ENCODE measurements at regions not wholly inside any gene's neighbourhood (a gene's known extent, or its start where the extent isn't known, plus 50 kb on each side); places are given as distances from the start of the nearest gene placed in this dataset.
A peak's percentile ranks its signal among the peaks of the same experiment; 100 is the strongest.

- TF ChIP-seq, protein P1, sequence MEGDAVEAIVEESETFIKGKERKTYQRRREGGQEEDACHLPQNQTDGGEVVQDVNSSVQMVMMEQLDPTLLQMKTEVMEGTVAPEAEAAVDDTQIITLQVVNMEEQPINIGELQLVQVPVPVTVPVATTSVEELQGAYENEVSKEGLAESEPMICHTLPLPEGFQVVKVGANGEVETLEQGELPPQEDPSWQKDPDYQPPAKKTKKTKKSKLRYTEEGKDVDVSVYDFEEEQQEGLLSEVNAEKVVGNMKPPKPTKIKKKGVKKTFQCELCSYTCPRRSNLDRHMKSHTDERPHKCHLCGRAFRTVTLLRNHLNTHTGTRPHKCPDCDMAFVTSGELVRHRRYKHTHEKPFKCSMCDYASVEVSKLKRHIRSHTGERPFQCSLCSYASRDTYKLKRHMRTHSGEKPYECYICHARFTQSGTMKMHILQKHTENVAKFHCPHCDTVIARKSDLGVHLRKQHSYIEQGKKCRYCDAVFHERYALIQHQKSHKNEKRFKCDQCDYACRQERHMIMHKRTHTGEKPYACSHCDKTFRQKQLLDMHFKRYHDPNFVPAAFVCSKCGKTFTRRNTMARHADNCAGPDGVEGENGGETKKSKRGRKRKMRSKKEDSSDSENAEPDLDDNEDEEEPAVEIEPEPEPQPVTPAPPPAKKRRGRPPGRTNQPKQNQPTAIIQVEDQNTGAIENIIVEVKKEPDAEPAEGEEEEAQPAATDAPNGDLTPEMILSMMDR (IDR thresholded peaks at IDR 0.05), result no peak
- TF ChIP-seq EP300 (IDR thresholded peaks at IDR 0.05) (no peak), POLR2AphosphoS5 (IDR thresholded peaks at IDR 0.05) (no peak), POLR2A (IDR thresholded peaks at IDR 0.05) (no peak)
- Histone ChIP-seq H3K9me3 (no peaks in the 10 kb centered on the region), H3K36me3 (no peaks in the 10 kb centered on the region), H3K27ac (no peak overlapping the region), H3K27me3 (no peaks in the 10 kb centered on the region), H3K4me1 (no peaks in the 10 kb centered on the region), H3K4me3 (no peak overlapping the region)
- DNase-seq, result no peak
- WGBS, 2 donors, result 85 to 87% methylated on average over 12 of the region's 12 CpGs
- intact Hi-C loops (cut with DNase I), result no loop called here
Observed at GRCh38 chr7:98521089-98521692, 95.9 kb upstream of the NPTX2 start.

GRCh38 chr7:98520356-98520951 lies 96.6 kb upstream of the NPTX2 start:
- peak; percentile 47 for DNase-seq
- WGBS, 2 donors, result 84 to 88% methylated on average over 10 of the region's 10 CpGs
- Histone ChIP-seq H3K27me3 (no peaks in the 10 kb centered on the region), H3K4me1 (no peaks in the 10 kb centered on the region), H3K36me3 (no peaks in the 10 kb centered on the region), H3K27ac (no peak overlapping the region), H3K4me3 (no peak overlapping the region), H3K9me3 (no peaks in the 10 kb centered on the region)
- TF ChIP-seq, protein P1 (IDR thresholded peaks at IDR 0.05), result no peak
- TF ChIP-seq EP300 (IDR thresholded peaks at IDR 0.05) (no peak), POLR2AphosphoS5 (IDR thresholded peaks at IDR 0.05) (no peak), POLR2A (IDR thresholded peaks at IDR 0.05) (no peak)
- intact Hi-C loops (cut with DNase I), result no loop called here

DNA sequence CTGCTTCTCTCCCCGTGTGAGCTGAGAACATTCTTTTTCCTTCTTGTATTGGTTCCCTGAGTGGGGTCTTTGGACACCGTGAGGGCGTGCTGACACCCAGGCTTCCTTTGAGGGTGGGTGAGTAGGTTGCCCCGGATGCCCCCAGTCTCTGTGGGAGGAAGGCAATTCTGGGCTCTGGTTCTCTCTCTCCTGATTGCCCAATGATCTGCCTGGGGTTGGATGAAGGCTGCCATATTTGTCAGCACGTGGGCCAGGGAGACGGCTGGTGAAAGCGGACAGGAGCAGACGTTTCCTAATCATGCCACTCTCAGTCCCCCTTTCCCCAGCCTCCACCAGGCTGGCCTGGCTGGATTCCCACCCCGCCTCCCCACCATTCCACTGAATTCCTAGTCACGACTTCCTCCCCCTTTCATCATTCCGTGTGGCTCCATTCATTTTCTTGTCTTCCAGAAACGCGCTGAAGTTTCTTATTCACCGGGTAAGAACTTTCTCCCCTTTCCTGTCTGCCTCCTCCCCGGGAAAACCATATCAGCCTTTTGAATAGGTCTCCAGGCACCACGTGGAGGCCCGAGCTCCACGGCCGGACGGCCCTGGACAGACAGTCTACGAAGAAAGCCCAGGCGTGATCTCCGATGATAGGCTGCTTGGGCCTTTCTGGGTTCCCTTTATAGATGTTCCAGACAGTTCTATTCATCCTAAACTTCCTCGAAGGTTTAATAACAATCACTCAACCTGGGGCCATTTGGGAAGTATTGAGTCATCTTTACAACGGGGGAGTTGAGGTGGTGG lies 98.7 kb upstream of the NPTX2 start:
- H3K36me3 ChIP-seq, result no peaks in the 10 kb centered on the region
- TF ChIP-seq POLR2A (IDR thresholded peaks at IDR 0.05), result no peak
- no peak for TF ChIP-seq EP300 (IDR thresholded peaks at IDR 0.05)
- no peak for TF ChIP-seq POLR2AphosphoS5 (IDR thresholded peaks at IDR 0.05)
- TF ChIP-seq, protein P1 (IDR thresholded peaks at IDR 0.05), result no peak
- whole genome bisulfite sequencing, 2 donors, result 86 to 89% methylated on average over 25 of the region's 25 CpGs
- H3K27ac ChIP-seq, result no peak overlapping the region
- intact Hi-C loops (cut with DNase I), result no loop called here
- H3K9me3 ChIP-seq, result no peaks in the 10 kb centered on the region
- no peaks in the 10 kb centered on the region for H3K27me3 ChIP-seq
- no peak overlapping the region for H3K4me3 ChIP-seq
- no peaks in the 10 kb centered on the region for H3K4me1 ChIP-seq
- DNase-seq, result peak; percentile 33

GRCh38 chr7:98515201-98515600 lies 101.9 kb upstream of the NPTX2 start:
- H3K4me1 ChIP-seq, result no peaks in the 10 kb centered on the region
- no peak overlapping the region for H3K4me3 ChIP-seq
- H3K27me3 ChIP-seq, result peaks cover 0 to 9% (median 0%) of the 10 kb centered on the region in 3 donors
- no peak overlapping the region for H3K27ac ChIP-seq
- WGBS, 2 donors, result 84 to 88% methylated on average over 4 of the region's 4 CpGs
- intact Hi-C loops (cut with DNase I), result no loop called here
- no peaks in the 10 kb centered on the region for H3K9me3 ChIP-seq
- no peaks in the 10 kb centered on the region for H3K36me3 ChIP-seq
- DNase-seq, result peak; percentile 20
- TF ChIP-seq POLR2AphosphoS5 (IDR thresholded peaks at IDR 0.05), result no peak

Data from sigmoid colon (tissue), 6 donors.